Chondrocyte (in vitro differentiated cells): ENCODE measurements at regions not wholly inside any gene's neighbourhood (a gene's known extent, or its start where the extent isn't known, plus 50 kb on each side); places are given as distances from the start of the nearest gene placed in this dataset.

ENCODE experiments used
- DNase-seq: peaks from one replicate; pipeline ENCODE4 v3.0.0; 2021; ENCODE audit warnings: mixed read lengths, low spot score
- H3K27ac Mint-ChIP-seq: one replicate; pipeline ENCODE4 v1.8.0; 2021; ENCODE audit warnings: mild to moderate bottlenecking, moderate library complexity, mixed read lengths; ENCODE audit not compliant: unreplicated experiment
- H3K27me3 Mint-ChIP-seq: 2 replicates; pipeline ENCODE4 v1.8.0; 2021; ENCODE audit warnings: low read depth, mixed read lengths
- H3K36me3 Mint-ChIP-seq: 2 replicates; pipeline ENCODE4 v1.8.0; 2021; ENCODE audit warnings: low read depth, mixed read lengths
- H3K4me1 Mint-ChIP-seq: 2 replicates; pipeline ENCODE4 v1.8.0; 2021; ENCODE audit warnings: low read depth, mild to moderate bottlenecking, mixed read lengths
- H3K4me3 Mint-ChIP-seq: one replicate; pipeline ENCODE4 v1.8.0; 2021; ENCODE audit warnings: mild to moderate bottlenecking, moderate library complexity, mixed read lengths; ENCODE audit not compliant: unreplicated experiment
- H3K9me3 Mint-ChIP-seq: 2 replicates; pipeline ENCODE4 v1.8.0; 2021; ENCODE audit warnings: low read depth, mixed read lengths
- TF ChIP-seq, protein P1 (sequence below): fragments of 200-600 bp; sonication (generic); IDR thresholded peaks from 2 replicates; pipeline ENCODE4 v1.5.0; 2021; ENCODE audit warnings: antibody characterized with exemption, mild to moderate bottlenecking, moderate library complexity

DNA sequence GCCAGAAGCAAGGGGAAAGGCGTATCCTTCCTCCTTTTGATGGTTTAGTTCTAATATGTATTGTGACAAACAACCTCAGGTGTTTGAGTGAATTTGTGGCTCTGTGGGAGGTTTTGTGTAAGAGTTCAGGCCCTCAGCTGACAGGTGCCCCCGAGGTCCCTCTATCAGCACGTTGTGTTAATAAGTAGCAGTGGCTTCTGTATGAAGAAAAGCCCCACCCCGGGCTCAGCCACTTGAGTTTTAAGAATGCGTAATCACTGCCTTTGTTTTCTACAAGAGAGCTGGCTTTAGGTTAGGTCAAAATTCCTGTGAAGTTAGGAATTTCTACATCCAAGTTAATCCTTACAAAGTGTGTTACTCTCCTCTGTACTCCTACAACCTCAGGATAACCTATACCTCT, 92.4 kb upstream of the PGBD5 start:
- no peaks in the 10 kb centered on the region for H3K4me1 Mint-ChIP-seq
- H3K27ac Mint-ChIP-seq = no peak overlapping the region
- H3K4me3 Mint-ChIP-seq = no peak overlapping the region
- H3K36me3 Mint-ChIP-seq = no peaks in the 10 kb centered on the region
- TF ChIP-seq, protein P1, sequence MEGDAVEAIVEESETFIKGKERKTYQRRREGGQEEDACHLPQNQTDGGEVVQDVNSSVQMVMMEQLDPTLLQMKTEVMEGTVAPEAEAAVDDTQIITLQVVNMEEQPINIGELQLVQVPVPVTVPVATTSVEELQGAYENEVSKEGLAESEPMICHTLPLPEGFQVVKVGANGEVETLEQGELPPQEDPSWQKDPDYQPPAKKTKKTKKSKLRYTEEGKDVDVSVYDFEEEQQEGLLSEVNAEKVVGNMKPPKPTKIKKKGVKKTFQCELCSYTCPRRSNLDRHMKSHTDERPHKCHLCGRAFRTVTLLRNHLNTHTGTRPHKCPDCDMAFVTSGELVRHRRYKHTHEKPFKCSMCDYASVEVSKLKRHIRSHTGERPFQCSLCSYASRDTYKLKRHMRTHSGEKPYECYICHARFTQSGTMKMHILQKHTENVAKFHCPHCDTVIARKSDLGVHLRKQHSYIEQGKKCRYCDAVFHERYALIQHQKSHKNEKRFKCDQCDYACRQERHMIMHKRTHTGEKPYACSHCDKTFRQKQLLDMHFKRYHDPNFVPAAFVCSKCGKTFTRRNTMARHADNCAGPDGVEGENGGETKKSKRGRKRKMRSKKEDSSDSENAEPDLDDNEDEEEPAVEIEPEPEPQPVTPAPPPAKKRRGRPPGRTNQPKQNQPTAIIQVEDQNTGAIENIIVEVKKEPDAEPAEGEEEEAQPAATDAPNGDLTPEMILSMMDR = no peak
- H3K9me3 Mint-ChIP-seq = peaks cover 9% of the 10 kb centered on the region
- DNase-seq = no peak
- H3K27me3 Mint-ChIP-seq = peaks cover 13% of the 10 kb centered on the region

- H3K4me1 Mint-ChIP-seq = no peaks in the 10 kb centered on the region
- no peaks in the 10 kb centered on the region for H3K36me3 Mint-ChIP-seq
- no peak overlapping the region for H3K27ac Mint-ChIP-seq
- H3K4me3 Mint-ChIP-seq = no peak overlapping the region
- H3K27me3 Mint-ChIP-seq = peaks cover 10% of the 10 kb centered on the region
- TF ChIP-seq, protein P1 = no peak
- peaks cover 9% of the 10 kb centered on the region for H3K9me3 Mint-ChIP-seq
- DNase-seq = no peak
Measured at GRCh38 chr1:230517786-230518185, 91.7 kb upstream of the PGBD5 start.

DNA sequence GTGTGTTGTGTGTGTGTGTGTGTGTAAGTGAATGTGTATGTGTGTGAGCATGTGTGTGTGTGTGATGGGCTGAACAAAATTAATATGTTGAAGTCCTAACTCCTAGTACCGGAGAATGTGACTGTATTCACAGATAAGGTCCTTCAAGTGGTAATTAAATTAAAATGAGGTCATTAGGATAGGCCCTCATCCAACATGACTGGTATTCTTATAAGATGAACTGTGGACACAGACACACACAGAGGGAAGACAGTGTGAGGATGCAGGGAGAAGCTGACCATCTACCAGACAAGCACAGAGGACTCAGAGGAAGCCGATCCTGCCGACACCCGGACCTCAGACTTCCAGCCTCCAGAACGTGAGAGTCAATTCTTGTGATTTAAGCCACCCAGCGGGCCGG, 91.2 kb upstream of the PGBD5 start:
- DNase-seq = no peak
- TF ChIP-seq, protein P1 = no peak
- H3K9me3 Mint-ChIP-seq = peaks cover 9% of the 10 kb centered on the region
- no peak overlapping the region for H3K27ac Mint-ChIP-seq
- H3K36me3 Mint-ChIP-seq = no peaks in the 10 kb centered on the region
- peaks cover 9% of the 10 kb centered on the region for H3K27me3 Mint-ChIP-seq
- H3K4me3 Mint-ChIP-seq = no peak overlapping the region
- H3K4me1 Mint-ChIP-seq = no peaks in the 10 kb centered on the region

- DNase-seq = no peak
- no peaks in the 10 kb centered on the region for H3K4me1 Mint-ChIP-seq
Measured at GRCh38 chr1:230516889-230517288, 90.8 kb upstream of the PGBD5 start.

GRCh38 chr1:230515451-230516145, 89.5 kb upstream of the PGBD5 start:
- H3K36me3 Mint-ChIP-seq = no peaks in the 10 kb centered on the region

More at GRCh38 chr1:230516889-230517288, 90.8 kb upstream of the PGBD5 start:
- Mint-ChIP-seq H3K9me3 (peaks cover 6% of the 10 kb centered on the region), H3K36me3 (no peaks in the 10 kb centered on the region), H3K27ac (no peak overlapping the region), H3K4me3 (no peak overlapping the region), H3K27me3 (peaks cover 9% of the 10 kb centered on the region)
- TF ChIP-seq, protein P1 = no peak

More at GRCh38 chr1:230515451-230516145, 89.5 kb upstream of the PGBD5 start:
- TF ChIP-seq, protein P1 = no peak
- peaks cover 5% of the 10 kb centered on the region for H3K27me3 Mint-ChIP-seq
- peaks cover 5% of the 10 kb centered on the region for H3K4me1 Mint-ChIP-seq
- no peak overlapping the region for H3K27ac Mint-ChIP-seq
- DNase-seq = no peak
- H3K9me3 Mint-ChIP-seq = peaks cover 3% of the 10 kb centered on the region
- no peak overlapping the region for H3K4me3 Mint-ChIP-seq
